GM20000 (cell line): ENCODE measurements at regions not wholly inside any gene's neighbourhood (a gene's known extent, or its start where the extent isn't known, plus 50 kb on each side); places are given as distances from the start of the nearest gene placed in this dataset.

ENCODE experiments used
- DNase-seq: peaks from one replicate; pipeline ENCODE4 v3.0.0; 2012; ENCODE audit warnings: low spot score
- CTCF ChIP-seq: IDR thresholded peaks from 2 replicates; pipeline ENCODE4 v1.5.1; 2012; ENCODE audit warnings: mild to moderate bottlenecking, control low read depth; ENCODE audit errors: extremely low read depth, missing control alignments

- DNase-seq = no peak
Measured at GRCh38 chr10:78411716-78412115, 378.1 kb downstream of the RPS24 start.

DNA sequence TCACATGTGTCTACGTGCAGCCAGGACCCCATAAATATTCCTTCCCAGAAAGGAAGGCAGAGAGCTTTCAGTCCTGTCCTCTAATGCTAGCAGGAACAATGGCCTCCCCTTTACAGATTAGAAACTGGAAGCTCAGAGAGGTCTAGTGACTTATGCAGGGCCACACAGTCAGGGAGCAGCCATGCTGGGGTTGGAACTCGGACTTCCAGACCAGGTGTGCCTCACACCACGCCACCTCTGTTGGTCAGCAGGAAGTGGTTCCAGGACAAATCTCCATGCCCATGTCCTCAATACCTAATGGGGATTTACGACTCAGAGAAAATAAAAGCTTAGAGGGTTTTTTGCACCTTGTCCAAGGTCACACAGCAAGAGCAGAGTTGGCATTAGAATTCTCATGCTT lies 378.9 kb downstream of the RPS24 start:
- DNase-seq = no peak
- no peak for TF ChIP-seq CTCF

More at GRCh38 chr10:78411716-78412115, 378.1 kb downstream of the RPS24 start:
- no peak for TF ChIP-seq CTCF

- DNase-seq = no peak
Measured at GRCh38 chr10:78413076-78414055, 379.7 kb downstream of the RPS24 start.

DNA sequence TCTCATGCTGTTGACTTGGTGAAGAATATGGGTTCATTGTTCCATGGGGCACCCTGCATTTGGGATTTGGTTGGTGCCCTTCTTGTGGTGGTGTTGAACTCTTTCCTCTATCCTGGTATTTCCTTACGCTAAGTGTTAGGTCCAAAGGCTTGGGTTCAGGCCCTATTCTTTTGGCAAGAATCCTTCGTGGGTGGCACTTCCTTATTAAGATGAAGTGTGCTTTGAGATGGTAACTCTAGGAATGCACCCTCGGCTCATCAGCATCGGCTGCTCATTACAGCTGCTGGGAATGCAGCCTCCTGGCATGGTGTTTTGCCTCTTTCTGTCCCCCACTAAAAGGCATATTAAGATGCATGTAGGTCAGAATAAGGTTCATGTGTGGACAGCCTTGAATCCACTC lies 380.7 kb downstream of the RPS24 start:
- no peak for DNase-seq
- TF ChIP-seq CTCF = no peak

More at GRCh38 chr10:78413076-78414055, 379.7 kb downstream of the RPS24 start:
- TF ChIP-seq CTCF = no peak

- no peak for TF ChIP-seq CTCF
- no peak for DNase-seq
Measured at GRCh38 chr10:78415111-78415510, 381.4 kb downstream of the RPS24 start.

DNA sequence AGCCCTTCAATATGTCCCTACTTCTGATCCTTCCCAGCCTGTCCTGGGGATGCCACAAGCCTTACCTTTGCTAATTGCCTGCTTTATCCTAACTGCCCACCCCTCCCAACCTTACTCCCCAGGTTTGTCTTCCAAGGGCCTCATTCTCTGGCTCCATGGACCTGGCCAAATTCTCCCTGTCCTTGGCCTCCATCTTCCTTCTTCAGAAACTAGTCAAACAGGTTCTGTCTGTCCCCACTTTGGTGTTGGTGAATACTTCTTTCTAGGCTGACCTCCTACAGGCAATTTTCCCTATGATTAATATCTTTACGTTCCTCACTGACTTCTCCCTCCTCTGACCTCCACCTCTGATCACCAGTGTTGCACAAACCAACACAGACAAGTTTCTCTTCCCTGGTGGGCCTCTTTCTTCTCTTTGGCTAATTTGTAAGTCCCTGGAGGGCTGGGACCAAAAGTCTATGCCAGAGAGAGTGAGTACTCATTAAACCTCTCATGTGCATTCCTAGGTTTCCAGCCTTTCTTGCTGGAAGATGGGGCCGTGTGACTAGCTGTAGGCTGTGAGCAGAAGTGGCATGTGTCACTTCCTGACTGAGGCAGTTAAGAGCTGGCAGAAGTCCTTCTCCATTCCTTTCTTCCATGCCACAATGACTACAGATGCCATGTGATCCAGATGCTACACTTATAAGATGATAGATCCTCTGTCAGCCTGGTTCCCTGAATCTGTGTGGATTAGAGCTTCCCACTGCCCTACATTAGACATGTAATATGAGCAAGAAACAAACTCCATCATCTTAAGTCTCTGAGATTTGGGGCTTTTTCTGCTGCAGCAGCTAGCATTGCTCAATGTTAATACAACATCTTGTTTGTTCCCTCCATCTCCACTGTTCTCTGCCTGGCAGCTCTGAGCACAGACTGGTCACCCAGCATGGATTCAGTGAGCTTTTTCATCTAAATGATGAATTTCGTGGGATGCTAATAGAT lies 382.7 kb downstream of the RPS24 start:
- no peak for TF ChIP-seq CTCF
- DNase-seq = no peak
